Smooth muscle cell (in vitro differentiated cells): ENCODE measurements at regions not wholly inside any gene's neighbourhood (a gene's known extent, or its start where the extent isn't known, plus 50 kb on each side); places are given as distances from the start of the nearest gene placed in this dataset.

Source experiments
- DNase-seq: peaks from one replicate; lab custom pipeline; 2025; ENCODE audit not compliant: unreplicated experiment; lab: John Stamatoyannopoulos, UW
- H2AFZ ChIP-seq: fragments of 200-600 bp; sonication (generic); 2 replicates; pipeline ENCODE4 v1.6.0; 2016; ENCODE audit warnings: antibody characterized with exemption, low read depth, mild to moderate bottlenecking
- H3F3A ChIP-seq: fragments of 200-600 bp; sonication (generic); 2 replicates; pipeline ENCODE4 v1.6.0; 2017; ENCODE audit warnings: antibody characterized with exemption, low read depth
- H3K27ac ChIP-seq: fragments of 200-600 bp; sonication (generic); 2 replicates; pipeline ENCODE4 v1.5.1; 2016; ENCODE audit warnings: low read depth, mild to moderate bottlenecking
- H3K27me3 ChIP-seq: fragments of 200-600 bp; sonication (generic); 2 replicates; pipeline ENCODE4 v1.6.1; 2016; ENCODE audit warnings: low read depth, mild to moderate bottlenecking
- H3K36me3 ChIP-seq: fragments of 200-600 bp; sonication (generic); 2 replicates; pipeline ENCODE4 v1.5.1; 2016; ENCODE audit warnings: low read depth
- H3K4me1 ChIP-seq: fragments of 200-600 bp; sonication (generic); 2 replicates; pipeline ENCODE4 v1.5.1; 2016; ENCODE audit warnings: low read depth
- H3K4me2 ChIP-seq: fragments of 200-600 bp; sonication (generic); 2 replicates; pipeline ENCODE4 v1.6.0; 2016; ENCODE audit warnings: mild to moderate bottlenecking
- H3K4me3 ChIP-seq: fragments of 200-600 bp; sonication (generic); 2 replicates; pipeline ENCODE4 v1.5.1; 2016; ENCODE audit warnings: mild to moderate bottlenecking
- H3K79me2 ChIP-seq: fragments of 200-600 bp; sonication (generic); 2 replicates; pipeline ENCODE4 v1.6.0; 2016; ENCODE audit warnings: low read depth, mild to moderate bottlenecking
- H3K9ac ChIP-seq: fragments of 200-600 bp; sonication (generic); 2 replicates; pipeline ENCODE4 v1.6.0; 2016; ENCODE audit warnings: low read depth
- H3K9me3 ChIP-seq: fragments of 200-600 bp; sonication (generic); replicated peaks from 2 replicates; pipeline ENCODE4 v1.5.1; 2016; ENCODE audit warnings: low read depth
- H4K20me1 ChIP-seq: fragments of 200-600 bp; sonication (generic); 2 replicates; pipeline ENCODE4 v1.6.0; 2016; ENCODE audit warnings: low read depth
- CTCF ChIP-seq: fragments of 200-600 bp; sonication (generic); IDR thresholded peaks from 2 replicates; pipeline ENCODE4 v1.5.1; 2017; ENCODE audit warnings: borderline replicate concordance, mild to moderate bottlenecking, antibody characterized with exemption; ENCODE audit not compliant: insufficient read depth, poor library complexity, severe bottlenecking
- WGBS: methylation state at CpG from one replicate; pipeline ENCODE4 v1.1.7; 2016; ENCODE audit warnings: low lambda C conversion rate; 5-methylcytosine and 5-hydroxymethylcytosine counted together

- Histone ChIP-seq H3K27me3 (no peaks in the 10 kb centered on the region), H3K27ac (no peak overlapping the region), H3K36me3 (no peaks in the 10 kb centered on the region), H3K4me3 (no peak overlapping the region), H3F3A (no peaks in the 10 kb centered on the region), H3K79me2 (no peaks in the 10 kb centered on the region), H3K4me1 (peaks cover 5% of the 10 kb centered on the region), H3K9me3 (no peaks in the 10 kb centered on the region), H2AFZ (no peak overlapping the region), H4K20me1 (no peaks in the 10 kb centered on the region), H3K9ac (no peak overlapping the region), H3K4me2 (no peak overlapping the region)
- 62% methylated on average over 2 of the region's 2 CpGs for WGBS
- no peak for TF ChIP-seq CTCF
- no peak for DNase-seq
Measured at GRCh38 chr14:29444216-29444615, 483.4 kb downstream of the PRKD1 start.

GRCh38 chr14:29444805-29445204 lies 482.8 kb downstream of the PRKD1 start:
- Histone ChIP-seq H3K4me1 (peaks cover 5% of the 10 kb centered on the region), H3K4me3 (no peak overlapping the region), H2AFZ (no peak overlapping the region), H3K27ac (no peak overlapping the region), H3K36me3 (no peaks in the 10 kb centered on the region), H3F3A (no peaks in the 10 kb centered on the region), H3K4me2 (no peak overlapping the region), H3K9me3 (no peaks in the 10 kb centered on the region), H4K20me1 (no peaks in the 10 kb centered on the region), H3K9ac (no peak overlapping the region), H3K27me3 (no peaks in the 10 kb centered on the region), H3K79me2 (no peaks in the 10 kb centered on the region)
- TF ChIP-seq CTCF, result no peak
- 76% methylated on average over 1 of the region's 1 CpG for WGBS
- DNase-seq, result no peak

- H4K20me1 ChIP-seq, result no peaks in the 10 kb centered on the region
- peaks cover 5% of the 10 kb centered on the region for H3K4me1 ChIP-seq
- no peak overlapping the region for H2AFZ ChIP-seq
- H3K79me2 ChIP-seq, result no peaks in the 10 kb centered on the region
- DNase-seq, result no peak
- WGBS, result 74% methylated on average over 5 of the region's 5 CpGs
- no peak overlapping the region for H3K4me2 ChIP-seq
- no peak overlapping the region for H3K9ac ChIP-seq
- H3K36me3 ChIP-seq, result no peaks in the 10 kb centered on the region
- no peak overlapping the region for H3K4me3 ChIP-seq
- H3K27me3 ChIP-seq, result peaks cover 5% of the 10 kb centered on the region
- H3K27ac ChIP-seq, result no peak overlapping the region
- TF ChIP-seq CTCF, result no peak
- no peaks in the 10 kb centered on the region for H3F3A ChIP-seq
- H3K9me3 ChIP-seq, result no peaks in the 10 kb centered on the region
Measured at GRCh38 chr14:29446971-29447370, 480.7 kb downstream of the PRKD1 start.

- WGBS, result 77% methylated on average over 2 of the region's 2 CpGs
- H3K4me2 ChIP-seq, result no peak overlapping the region
- H2AFZ ChIP-seq, result no peak overlapping the region
- H3K9ac ChIP-seq, result no peak overlapping the region
- H3K36me3 ChIP-seq, result no peaks in the 10 kb centered on the region
- H4K20me1 ChIP-seq, result no peaks in the 10 kb centered on the region
- no peaks in the 10 kb centered on the region for H3K79me2 ChIP-seq
- H3K27ac ChIP-seq, result no peak overlapping the region
- no peak for TF ChIP-seq CTCF
- H3F3A ChIP-seq, result no peaks in the 10 kb centered on the region
- peaks cover 5% of the 10 kb centered on the region for H3K27me3 ChIP-seq
- H3K9me3 ChIP-seq, result no peaks in the 10 kb centered on the region
- no peak for DNase-seq
- no peak overlapping the region for H3K4me3 ChIP-seq
- peaks cover 11% of the 10 kb centered on the region for H3K4me1 ChIP-seq
Measured at GRCh38 chr14:29451941-29452340, 475.7 kb downstream of the PRKD1 start.
